Fibroblast of pulmonary artery (primary cell): ENCODE measurements at regions not wholly inside any gene's neighbourhood (a gene's known extent, or its start where the extent isn't known, plus 50 kb on each side); places are given as distances from the start of the nearest gene placed in this dataset.
"Not testable (repeated sequence)": the region's sequence is repeated elsewhere in the genome, so short reads cannot be mapped to it uniquely, and the experiment has no call there.

Experiments used
- DNase-seq: peaks from one replicate; pipeline ENCODE4 v3.0.0-alpha.2; 2010; ENCODE audit warnings: low read depth
- H3K4me3 ChIP-seq: replicated peaks from 2 replicates; pipeline ENCODE4 v1.5.1; 2011; ENCODE audit warnings: low read depth, mild to moderate bottlenecking, control low read depth, low read length, moderate library complexity
- CTCF ChIP-seq: IDR thresholded peaks from 2 replicates; pipeline ENCODE4 v1.5.1; 2011; ENCODE audit warnings: mild to moderate bottlenecking, control low read depth, low read length, inconsistent platforms; ENCODE audit errors: missing control alignments

GRCh38 chr21:20151741-20152140 lies 846.5 kb upstream of the NCAM2 start:
- no peak overlapping the region for H3K4me3 ChIP-seq
- TF ChIP-seq CTCF = no peak
- no peak for DNase-seq

- TF ChIP-seq CTCF = no peak
- H3K4me3 ChIP-seq = no peak overlapping the region
- DNase-seq = no peak
These were observed 835.0 kb upstream of the NCAM2 start for GRCh38 chr21:20163167-20163566.

GRCh38 chr21:20167059-20167458 lies 831.1 kb upstream of the NCAM2 start:
- DNase-seq = no peak
- no peak for TF ChIP-seq CTCF
- no peak overlapping the region for H3K4me3 ChIP-seq

GRCh38 chr21:20169812-20170576 lies 828.2 kb upstream of the NCAM2 start:
- no peak for DNase-seq
- no peak for TF ChIP-seq CTCF
- no peak overlapping the region for H3K4me3 ChIP-seq

GRCh38 chr21:20186186-20186585 lies 812.0 kb upstream of the NCAM2 start:
- no peak for TF ChIP-seq CTCF
- no peak for DNase-seq
- H3K4me3 ChIP-seq = no peak overlapping the region

GRCh38 chr21:20187028-20187427 lies 811.2 kb upstream of the NCAM2 start:
- TF ChIP-seq CTCF = no peak
- no peak for DNase-seq

GRCh38 chr21:20201323-20201722 lies 796.9 kb upstream of the NCAM2 start:
- H3K4me3 ChIP-seq, DNase-seq: not testable (repeated sequence)

More at GRCh38 chr21:20187028-20187427, 811.2 kb upstream of the NCAM2 start:
- H3K4me3 ChIP-seq = no peak overlapping the region
